Transverse colon (tissue), 4 donors: ENCODE measurements at regions not wholly inside any gene's neighbourhood (a gene's known extent, or its start where the extent isn't known, plus 50 kb on each side); places are given as distances from the start of the nearest gene placed in this dataset.

Source experiments
- DNase-seq: peaks from one replicate; pipeline ENCODE4 v3.0.0-alpha.2; 2019
- H3K27ac ChIP-seq, 4 donors: fragments of 200-600 bp; sonication (generic); 2 replicates each; pipeline ENCODE4 v1.5.1; 2016 to 2018; ENCODE audit warnings: inconsistent platforms in 4 of 4
- H3K27me3 ChIP-seq: fragments of 200-600 bp; sonication (generic); 2 replicates; pipeline ENCODE4 v1.5.1; 2017; ENCODE audit warnings: inconsistent platforms
- H3K36me3 ChIP-seq, 4 donors: fragments of 200-600 bp; sonication (generic); 2 replicates each; pipeline ENCODE4 v1.5.1; 2017 to 2019; ENCODE audit warnings: inconsistent platforms in 4 of 4
- H3K4me1 ChIP-seq, 4 donors: fragments of 200-600 bp; sonication (generic); 2 replicates each; pipeline ENCODE4 v1.5.1; 2017 to 2020; ENCODE audit warnings: inconsistent platforms in 4 of 4
- H3K4me3 ChIP-seq, 4 donors: fragments of 200-600 bp; sonication (generic); 1 replicate in 1 of 4; 2 replicates in 3 of 4; pipeline versions ENCODE4 v1.5.1 to v1.6.1; 2017 to 2019; ENCODE audit warnings: inconsistent platforms in 4 of 4
- H3K9me3 ChIP-seq, 2 donors: fragments of 200-600 bp; sonication (generic); 2 replicates each; pipeline ENCODE4 v1.5.1; 2017 to 2019; ENCODE audit warnings: inconsistent platforms in 2 of 2
- CTCF ChIP-seq, 5 experiments: fragments of 200-600 bp in 3 of 5; fragments of 450-650 bp in 2 of 5; sonication (generic) in 3 of 5; IDR thresholded peaks; 1 replicate in 2 of 5; 2 replicates in 3 of 5; pipeline ENCODE4 v1.5.1; 2016 to 2017; ENCODE audit warnings: antibody characterized with exemption in 5 of 5, inconsistent platforms in 3 of 5, mild to moderate bottlenecking in 2 of 5, moderate library complexity in 1 of 5
- EP300 ChIP-seq: sonication (generic); formaldehyde crosslinking; IDR thresholded peaks from one replicate; pipeline ENCODE4 v1.6.1; 2017; ENCODE audit warnings: antibody characterized with exemption, low read depth
- POLR2A ChIP-seq: fragments of 450-650 bp; IDR thresholded peaks from one replicate; pipeline ENCODE4 v1.6.1; 2016; ENCODE audit warnings: antibody characterized with exemption, mild to moderate bottlenecking, moderate library complexity
- POLR2AphosphoS5 ChIP-seq, 3 donors: sonication (generic); formaldehyde crosslinking; IDR thresholded peaks; one replicate each; pipeline ENCODE4 v1.6.1; 2016; ENCODE audit warnings: antibody characterized with exemption in 3 of 3
- WGBS, 2 donors: methylation state at CpG; one replicate each; pipeline ENCODE4 v1.1.5; 2018; ENCODE audit warnings: low coverage in 1 of 2; 5-methylcytosine and 5-hydroxymethylcytosine counted together
- in situ Hi-C, 4 donors: fragments of 200-750 bp; cut with MboI; loops; one replicate each; pipeline versions ENCODE4 v1.15.0 to v1.15.1; 2017; ENCODE audit warnings: low sequenced_read_pairs in 3 of 4, low pct_ligation_motif_present in 1 of 4, low pct_unique_long_range_greater_than_20kb in 1 of 4
- intact Hi-C: fragments of 100-400 bp; cut with DNase I; formaldehyde crosslinking; loops from one replicate; pipeline ENCODE4 v1.15.1; 2023; ENCODE audit warnings: low total_unique reads

GRCh38 chr2:18373081-18373480 is 187.4 kb downstream of the RDH14 start:
- no peaks in the 10 kb centered on the region for H3K36me3 ChIP-seq
- TF ChIP-seq EP300 (no peak), POLR2A (no peak), CTCF (IDR thresholded peaks at IDR 0.05) (no peak), POLR2AphosphoS5 (IDR thresholded peaks at IDR 0.05) (no peak)
- intact Hi-C loops (no loop called here), in situ Hi-C loops (loop anchor here in 2 of 4 donors (25.0 kb wide), 1 partner anchor 511 kb away; no protein-coding TSS in a partner anchor)
- no peak for DNase-seq
- H3K4me1 ChIP-seq: no peaks in the 10 kb centered on the region
- no peak overlapping the region for H3K4me3 ChIP-seq
- WGBS, 2 donors: 60 to 61% methylated on average over 1 of the region's 1 CpG
- H3K27me3 ChIP-seq: no peaks in the 10 kb centered on the region
- no peaks in the 10 kb centered on the region for H3K9me3 ChIP-seq
- H3K27ac ChIP-seq: no peak overlapping the region

- DNase-seq: no peak
- intact Hi-C loops: no loop called here
- Histone ChIP-seq H3K36me3 (no peaks in the 10 kb centered on the region), H3K9me3 (no peaks in the 10 kb centered on the region), H3K27ac (no peak overlapping the region), H3K4me1 (no peaks in the 10 kb centered on the region), H3K27me3 (no peaks in the 10 kb centered on the region), H3K4me3 (no peak overlapping the region)
- TF ChIP-seq POLR2A: no peak
- no peak for TF ChIP-seq EP300
- TF ChIP-seq CTCF (IDR thresholded peaks at IDR 0.05): no peak
- TF ChIP-seq POLR2AphosphoS5 (IDR thresholded peaks at IDR 0.05): no peak
- in situ Hi-C loops: loop anchor here in 2 of 4 donors (25.0 kb wide), 1 partner anchor 510 kb away; no protein-coding TSS in a partner anchor
Measured at GRCh38 chr2:18372641-18373040, 187.8 kb downstream of the RDH14 start.

DNA sequence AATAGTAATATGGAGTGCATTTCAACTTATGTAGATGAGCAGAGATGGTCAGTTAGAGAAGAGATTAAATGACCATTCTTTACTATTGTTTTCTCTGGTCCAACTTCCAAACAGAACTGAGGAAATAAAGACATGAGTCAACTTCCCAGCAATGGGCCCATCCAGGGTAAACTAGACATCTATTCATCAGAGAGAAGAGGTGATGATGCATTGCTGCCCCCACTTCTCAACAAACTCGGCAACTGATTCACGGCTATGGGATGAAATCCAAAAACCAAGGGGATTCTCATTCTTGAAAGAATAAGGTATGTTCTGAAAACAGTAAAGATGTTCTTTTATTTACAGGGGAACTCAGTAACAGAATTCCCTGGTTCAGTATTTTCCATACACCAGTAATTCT is 190.7 kb downstream of the RDH14 start:
- in situ Hi-C loops: loop anchor here in 2 of 4 donors (25.0 kb wide), 1 partner anchor 507 kb away; no protein-coding TSS in a partner anchor

DNA sequence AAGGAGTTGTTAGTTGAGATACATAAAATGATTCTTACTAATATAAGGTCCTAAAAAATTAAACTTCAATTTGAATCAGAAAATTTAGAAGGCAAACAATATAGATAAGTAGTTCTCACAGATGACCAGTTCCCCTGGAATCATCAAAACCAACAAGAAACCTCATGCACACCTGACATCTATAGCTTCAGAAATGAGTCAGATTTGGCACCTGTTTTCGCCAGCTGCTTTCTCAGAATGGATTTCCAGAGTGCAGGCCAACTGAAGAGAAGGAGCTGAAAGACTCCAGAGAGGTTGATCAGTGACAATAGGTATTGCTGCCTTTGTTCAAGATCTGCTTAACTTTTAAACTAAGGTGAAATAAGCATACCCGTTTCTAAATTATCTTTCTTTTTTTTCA is 192.4 kb downstream of the RDH14 start:
- H3K27ac ChIP-seq: no peak overlapping the region
- intact Hi-C loops: no loop called here
- no peak for TF ChIP-seq POLR2AphosphoS5 (IDR thresholded peaks at IDR 0.05)
- no peak for DNase-seq
- H3K9me3 ChIP-seq: no peaks in the 10 kb centered on the region
- no peaks in the 10 kb centered on the region for H3K36me3 ChIP-seq
- in situ Hi-C loops: loop anchor here in 2 of 4 donors (25.0 kb wide), 1 partner anchor 506 kb away; no protein-coding TSS in a partner anchor
- WGBS, 2 donors: 55 to 80% methylated on average over 1 to 2 of the region's 2 CpGs
- H3K4me1 ChIP-seq: no peaks in the 10 kb centered on the region
- H3K27me3 ChIP-seq: no peaks in the 10 kb centered on the region
- no peak overlapping the region for H3K4me3 ChIP-seq

More for the DNA sequence above, 190.7 kb downstream of the RDH14 start:
- no peak for DNase-seq
- no peaks in the 10 kb centered on the region for H3K4me1 ChIP-seq
- no peak overlapping the region for H3K4me3 ChIP-seq
- WGBS, 2 donors: 84% methylated on average over 2 of the region's 2 CpGs; no CpG with 5 or more reads in 1 of the 2 donors
- intact Hi-C loops: no loop called here
- H3K27me3 ChIP-seq: no peaks in the 10 kb centered on the region
- no peak for TF ChIP-seq CTCF (IDR thresholded peaks at IDR 0.05)
- TF ChIP-seq POLR2A: no peak
- no peak for TF ChIP-seq POLR2AphosphoS5 (IDR thresholded peaks at IDR 0.05)
- H3K9me3 ChIP-seq: no peaks in the 10 kb centered on the region
- H3K36me3 ChIP-seq: no peaks in the 10 kb centered on the region
- no peak overlapping the region for H3K27ac ChIP-seq

- H3K27me3 ChIP-seq: no peaks in the 10 kb centered on the region
- no peaks in the 10 kb centered on the region for H3K4me1 ChIP-seq
- no peak for TF ChIP-seq POLR2A
- TF ChIP-seq POLR2AphosphoS5 (IDR thresholded peaks at IDR 0.05): no peak
- TF ChIP-seq CTCF (IDR thresholded peaks at IDR 0.05): no peak
- no peak for TF ChIP-seq EP300
- 43 to 75% methylated on average over 2 of the region's 2 CpGs for WGBS, 2 donors
- in situ Hi-C loops: loop anchor here in 2 of 4 donors (25.0 kb wide), 1 partner anchor 503 kb away; no protein-coding TSS in a partner anchor
- H3K9me3 ChIP-seq: no peaks in the 10 kb centered on the region
- no peak for DNase-seq
- no peak overlapping the region for H3K4me3 ChIP-seq
- intact Hi-C loops: no loop called here
- H3K27ac ChIP-seq: no peak overlapping the region
- no peaks in the 10 kb centered on the region for H3K36me3 ChIP-seq
Measured at GRCh38 chr2:18365342-18365741, 195.1 kb downstream of the RDH14 start.
